Uterus (tissue), 3 donors: ENCODE measurements at regions not wholly inside any gene's neighbourhood (a gene's known extent, or its start where the extent isn't known, plus 50 kb on each side); places are given as distances from the start of the nearest gene placed in this dataset.

Experiments
- DNase-seq, 2 donors: peaks; one replicate each; pipeline ENCODE4 v3.0.0-alpha.2; 2019 to 2020
- H3K27ac ChIP-seq, 2 donors: fragments of 200-600 bp; sonication (generic); 1 replicate in 1 of 2; 2 replicates in 1 of 2; pipeline ENCODE4 v1.5.1; 2016 to 2018
- H3K27me3 ChIP-seq, 2 donors: fragments of 200-600 bp; sonication (generic); one replicate each; pipeline ENCODE4 v1.5.1; 2018 to 2019; ENCODE audit warnings: control low read depth in 1 of 2
- H3K36me3 ChIP-seq, 2 donors: fragments of 200-600 bp; sonication (generic); one replicate each; pipeline ENCODE4 v1.5.1; 2019; ENCODE audit warnings: control low read depth in 1 of 2
- H3K4me1 ChIP-seq, 2 donors: fragments of 200-600 bp; sonication (generic); one replicate each; pipeline ENCODE4 v1.5.1; 2018 to 2019; ENCODE audit warnings: control low read depth in 1 of 2
- H3K4me3 ChIP-seq, 2 donors: fragments of 200-600 bp; sonication (generic); 1 replicate in 1 of 2; 2 replicates in 1 of 2; pipeline ENCODE4 v1.5.1; 2018 to 2019; ENCODE audit warnings: mild to moderate bottlenecking in 1 of 2
- H3K9me3 ChIP-seq, 2 donors: fragments of 200-600 bp; sonication (generic); one replicate each; pipeline ENCODE4 v1.5.1; 2019; ENCODE audit warnings: control low read depth in 1 of 2
- CTCF ChIP-seq, 4 experiments: fragments of 200-600 bp in 2 of 4; fragments of 450-650 bp in 2 of 4; sonication (generic) in 2 of 4; IDR thresholded peaks; one replicate each; pipeline ENCODE4 v1.5.1; 2016 to 2019; ENCODE audit warnings: antibody characterized with exemption in 4 of 4, mild to moderate bottlenecking in 2 of 4, moderate library complexity in 1 of 4
- POLR2A ChIP-seq, 2 donors: fragments of 450-650 bp; IDR thresholded peaks; one replicate each; pipeline ENCODE4 v1.6.1; 2016; ENCODE audit warnings: antibody characterized with exemption in 2 of 2, mild to moderate bottlenecking in 1 of 2, moderate library complexity in 1 of 2
- intact Hi-C: fragments of 100-400 bp; cut with DNase I; formaldehyde crosslinking; loops from one replicate; pipeline ENCODE4 v1.15.1; 2023; ENCODE audit warnings: low total_unique reads
- donor health status: DM: yes; HTN: yes; CAD: no.

GRCh38 chr10:9010931-9011670 is 956.6 kb downstream of the GATA3 start:
- H3K4me1 ChIP-seq, result no peaks in the 10 kb centered on the region
- intact Hi-C loops, result no loop called here
- no peak for DNase-seq
- no peak overlapping the region for H3K4me3 ChIP-seq
- no peaks in the 10 kb centered on the region for H3K27me3 ChIP-seq
- no peaks in the 10 kb centered on the region for H3K9me3 ChIP-seq
- H3K27ac ChIP-seq, result no peak overlapping the region
- H3K36me3 ChIP-seq, result no peaks in the 10 kb centered on the region
- TF ChIP-seq POLR2A (IDR thresholded peaks at IDR 0.05) (no peak), CTCF (IDR thresholded peaks at IDR 0.05) (no peak)

- no peak overlapping the region for H3K27ac ChIP-seq
Measured at GRCh38 chr10:9012312-9012711, 957.8 kb downstream of the GATA3 start.

DNA sequence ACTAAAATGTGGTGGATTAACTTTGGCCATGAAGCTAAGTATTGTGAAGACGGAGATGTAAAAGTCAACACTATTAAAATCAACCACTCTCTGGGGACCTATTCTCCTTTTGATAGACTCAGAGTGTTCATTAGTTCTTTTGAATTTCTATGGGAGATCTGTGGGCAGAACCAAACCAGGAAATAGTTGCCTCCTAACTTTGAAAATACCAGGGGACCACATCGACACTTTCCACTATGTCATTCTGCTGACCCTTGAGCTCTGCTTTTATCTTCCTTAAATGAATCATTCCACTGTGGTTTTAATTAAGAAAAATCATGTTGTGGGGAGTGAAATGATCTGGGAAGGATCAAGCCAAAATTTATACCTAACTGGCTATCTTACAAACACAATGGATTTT is 960.5 kb downstream of the GATA3 start:
- Histone ChIP-seq H3K9me3 (no peaks in the 10 kb centered on the region), H3K4me1 (no peaks in the 10 kb centered on the region), H3K4me3 (no peak overlapping the region), H3K27me3 (no peaks in the 10 kb centered on the region), H3K27ac (no peak overlapping the region), H3K36me3 (no peaks in the 10 kb centered on the region)
- no peak for TF ChIP-seq CTCF (IDR thresholded peaks at IDR 0.05)
- no peak for TF ChIP-seq POLR2A (IDR thresholded peaks at IDR 0.05)
- no peak for DNase-seq
- intact Hi-C loops, result no loop called here

More at GRCh38 chr10:9012312-9012711, 957.8 kb downstream of the GATA3 start:
- DNase-seq, result no peak
- TF ChIP-seq POLR2A (IDR thresholded peaks at IDR 0.05), result no peak
- TF ChIP-seq CTCF (IDR thresholded peaks at IDR 0.05), result no peak
- Histone ChIP-seq H3K36me3 (no peaks in the 10 kb centered on the region), H3K4me3 (no peak overlapping the region), H3K27me3 (no peaks in the 10 kb centered on the region), H3K9me3 (no peaks in the 10 kb centered on the region), H3K4me1 (no peaks in the 10 kb centered on the region)
- intact Hi-C loops, result no loop called here

GRCh38 chr10:9015447-9015846 is 961.0 kb downstream of the GATA3 start:
- TF ChIP-seq CTCF (IDR thresholded peaks at IDR 0.05), result no peak
- TF ChIP-seq POLR2A (IDR thresholded peaks at IDR 0.05), result no peak

DNA sequence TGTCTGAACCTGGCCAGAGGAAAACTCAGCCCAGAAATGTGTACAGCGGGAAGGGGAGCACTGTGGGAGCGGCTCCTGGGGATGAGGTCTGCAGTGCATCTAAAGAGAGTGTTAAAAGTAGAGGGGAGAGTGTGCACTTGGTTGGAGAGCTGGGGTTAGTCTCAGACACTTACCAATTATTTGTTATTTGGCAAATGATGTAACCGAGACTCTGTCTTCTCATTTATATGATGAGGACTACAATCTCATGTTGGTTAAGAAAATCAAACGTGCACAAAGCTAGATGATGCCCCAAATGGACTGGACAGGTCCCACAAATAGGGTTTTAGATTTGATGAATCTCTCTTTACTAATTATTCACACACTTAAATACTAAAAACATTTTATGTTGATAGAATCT is 962.4 kb downstream of the GATA3 start:
- intact Hi-C loops, result no loop called here
- Histone ChIP-seq H3K4me1 (no peaks in the 10 kb centered on the region), H3K27me3 (no peaks in the 10 kb centered on the region), H3K36me3 (no peaks in the 10 kb centered on the region), H3K27ac (no peak overlapping the region), H3K9me3 (no peaks in the 10 kb centered on the region), H3K4me3 (no peak overlapping the region)
- DNase-seq, result no peak
- TF ChIP-seq POLR2A (IDR thresholded peaks at IDR 0.05) (no peak), CTCF (IDR thresholded peaks at IDR 0.05) (no peak)

More at GRCh38 chr10:9015447-9015846, 961.0 kb downstream of the GATA3 start:
- no peaks in the 10 kb centered on the region for H3K27me3 ChIP-seq
- no peaks in the 10 kb centered on the region for H3K4me1 ChIP-seq
- DNase-seq, result no peak
- no peaks in the 10 kb centered on the region for H3K9me3 ChIP-seq
- H3K27ac ChIP-seq, result no peak overlapping the region
- H3K36me3 ChIP-seq, result no peaks in the 10 kb centered on the region
- intact Hi-C loops, result no loop called here
- H3K4me3 ChIP-seq, result no peak overlapping the region
